A549 (cell line): ENCODE measurements at regions not wholly inside any gene's neighbourhood (a gene's known extent, or its start where the extent isn't known, plus 50 kb on each side); places are given as distances from the start of the nearest gene placed in this dataset.
A peak's percentile ranks its signal among the peaks of the same experiment; 100 is the strongest.

ENCODE experiments used
- ATAC-seq, 2 experiments: fragments of 200-7000 bp in 1 of 2; fragments of >200 bp in 1 of 2; cut with Nextera tagmentation in 1 of 2; cut with Tn5 transposase in 1 of 2; 3 replicates each; pipeline versions ENCODE4 v1.8.0 to v1.9.1; 2018 to 2020; ENCODE audit warnings: mild to moderate bottlenecking in 1 of 2, moderate library complexity in 1 of 2
- CTCF ChIA-PET: fragments of 300-600 bp; sonication (Branson Sonifier 250); formaldehyde crosslinking; extraction: SDS; loops from one replicate; lab custom pipeline; 2021; ENCODE audit warnings: antibody characterized with exemption, inconsistent platforms; lab: Yijun Ruan, JAX
- POLR2A ChIA-PET: fragments of 350-600 bp; formaldehyde crosslinking; extraction: SDS; loops from one replicate; lab custom pipeline; 2021; ENCODE audit warnings: antibody characterized with exemption, inconsistent platforms; lab: Yijun Ruan, JAX
- DNase-seq, 2 experiments: peaks; one replicate each; pipeline versions ENCODE4 v3.0.0 to v3.0.0-alpha.2; 2011 to 2016; ENCODE audit warnings: low read depth in 1 of 2, low spot score in 1 of 2
- FAIRE-seq: peaks from 2 replicates; lab custom pipeline; 2011; peaks lifted over from hg19 to GRCh38; lab: Jason Lieb, UNC
- H3K27ac ChIP-seq, 2 experiments: fragments of >200 bp; sonication (Bioruptor Twin); formaldehyde crosslinking; 3 replicates each; pipeline ENCODE4 v1.5.1; 2016 to 2017
- H3K4me1 ChIP-seq: fragments of >200 bp; sonication (Bioruptor Twin); formaldehyde crosslinking; 3 replicates; pipeline ENCODE4 v1.6.1; 2016
- H3K4me2 ChIP-seq: fragments of >200 bp; sonication (Bioruptor Twin); formaldehyde crosslinking; 3 replicates; pipeline ENCODE4 v1.6.1; 2016
- H3K4me3 ChIP-seq: fragments of >200 bp; sonication (Bioruptor Twin); formaldehyde crosslinking; 3 replicates; pipeline ENCODE4 v1.5.1; 2016
- H3K9me3 ChIP-seq: fragments of >200 bp; sonication (Bioruptor Twin); formaldehyde crosslinking; 3 replicates; pipeline ENCODE4 v1.6.1; 2016
- ATOH8 ChIP-seq: fragments of 250-450 bp; sonication (Bioruptor Pico); IDR thresholded peaks from 2 replicates; pipeline ENCODE4 v1.5.0; 2020; ENCODE audit warnings: low read depth, mild to moderate bottlenecking, moderate library complexity
- BCL3 ChIP-seq: fragments of >200 bp; sonication (Bioruptor Twin); formaldehyde crosslinking; IDR thresholded peaks from 3 replicates; pipeline ENCODE4 v1.6.1; 2016
- BHLHE40 ChIP-seq: IDR thresholded peaks from 2 replicates; pipeline ENCODE4 v1.6.1; 2012; ENCODE audit warnings: low read depth, low read length, inconsistent platforms
- CHD2 ChIP-seq: fragments of 150-350 bp; IDR thresholded peaks from 2 replicates; pipeline ENCODE4 v1.6.1; 2014; ENCODE audit warnings: low read length; ENCODE audit not compliant: partially characterized antibody
- EHMT2 ChIP-seq: fragments of 200-600 bp; sonication (generic); IDR thresholded peaks from 2 replicates; pipeline ENCODE4 v1.6.1; 2016; ENCODE audit warnings: antibody characterized with exemption, low read depth, mild to moderate bottlenecking, moderate library complexity
- FOXS1 ChIP-seq: fragments of 250-450 bp; sonication (Bioruptor Pico); IDR thresholded peaks from 2 replicates; pipeline ENCODE4 v1.5.0; 2020; ENCODE audit warnings: mild to moderate bottlenecking, moderate library complexity
- HEYL ChIP-seq: fragments of 250-450 bp; sonication (Bioruptor Pico); IDR thresholded peaks from 2 replicates; pipeline ENCODE4 v1.8.0; 2021; ENCODE audit warnings: mild to moderate bottlenecking, moderate library complexity
- HMGXB4 ChIP-seq: fragments of 250-450 bp; sonication (Bioruptor Pico); IDR thresholded peaks from 2 replicates; pipeline ENCODE4 v1.5.0; 2021; ENCODE audit warnings: mild to moderate bottlenecking, moderate library complexity, borderline replicate concordance
- MAFK ChIP-seq: fragments of 450-650 bp; IDR thresholded peaks from 2 replicates; pipeline ENCODE4 v1.6.1; 2014; ENCODE audit not compliant: partially characterized antibody
- MAZ ChIP-seq: fragments of 150-350 bp; IDR thresholded peaks from 2 replicates; pipeline ENCODE4 v1.6.1; 2014; ENCODE audit warnings: antibody characterized with exemption, low read depth, low read length, borderline replicate concordance
- NR3C1 ChIP-seq: fragments of >200 bp; sonication (Bioruptor Twin); formaldehyde crosslinking; IDR thresholded peaks from 3 replicates; pipeline ENCODE4 v1.6.1; 2017
- PBX3 ChIP-seq: IDR thresholded peaks from 2 replicates; pipeline ENCODE4 v1.6.1; 2012
- RARB ChIP-seq: fragments of 250-450 bp; sonication (Bioruptor Pico); IDR thresholded peaks from 2 replicates; pipeline ENCODE4 v1.8.0; 2021; ENCODE audit warnings: mild to moderate bottlenecking, moderate library complexity
- REST ChIP-seq: fragments of 200-600 bp; sonication (generic); IDR thresholded peaks from 2 replicates; pipeline ENCODE4 v1.6.1; 2016; ENCODE audit warnings: antibody characterized with exemption, mild to moderate bottlenecking, moderate library complexity
- TFCP2L1 ChIP-seq: fragments of 250-450 bp; sonication (Bioruptor Pico); IDR thresholded peaks from 2 replicates; pipeline ENCODE4 v1.5.0; 2021; ENCODE audit warnings: mild to moderate bottlenecking
- WGBS: methylation state at CpG from one replicate; pipeline ENCODE4 v1.1.6; 2017; ENCODE audit errors: missing lambda C conversion rate; 5-methylcytosine and 5-hydroxymethylcytosine counted together

GRCh38 chr6:51505434-51505833, 582.0 kb downstream of the PKHD1 start (continued):
- TF ChIP-seq PBX3 (no peak), FOXS1 (CRISPR knock-in tag) (no peak), HEYL (no peak), RARB (no peak), HMGXB4 (CRISPR knock-in tag) (no peak)

- no peak overlapping the region for H3K4me2 ChIP-seq
- H3K4me3 ChIP-seq, result no peak overlapping the region
- ATAC-seq, result no peak
- H3K9me3 ChIP-seq, result no peaks in the 10 kb centered on the region
- H3K27ac ChIP-seq, result no peak overlapping the region
- WGBS, result 36% methylated on average over 5 of the region's 5 CpGs
- CTCF ChIA-PET, result no interaction called here
- TF ChIP-seq TFCP2L1 (CRISPR knock-in tag), result no peak
- TF ChIP-seq FOXS1 (CRISPR knock-in tag), result no peak
- no peak for TF ChIP-seq MAZ
- peak; percentile 40 for TF ChIP-seq MAFK
- TF ChIP-seq RARB, result no peak
- TF ChIP-seq, all 56 proteins: peak for 1
- POLR2A ChIA-PET, result no interaction called here
- no peaks in the 10 kb centered on the region for H3K4me1 ChIP-seq
- DNase-seq (no peak), FAIRE-seq (no peak)
Measured at GRCh38 chr6:51509597-51509996, 577.8 kb downstream of the PKHD1 start.

- DNase-seq (no peak), ATAC-seq (no peak), FAIRE-seq (no peak)
- ChIA-PET CTCF (no interaction called here), POLR2A (no interaction called here)
- Histone ChIP-seq H3K9me3 (no peaks in the 10 kb centered on the region), H3K4me3 (no peak overlapping the region), H3K4me2 (no peak overlapping the region), H3K4me1 (no peaks in the 10 kb centered on the region), H3K27ac (no peak overlapping the region)
- TF ChIP-seq EHMT2, result no peak
- no peak for TF ChIP-seq ATOH8 (CRISPR knock-in tag)
- no peak for TF ChIP-seq BCL3
- no peak for TF ChIP-seq NR3C1
- TF ChIP-seq REST, result no peak
- no peak for TF ChIP-seq BHLHE40
- no peak for TF ChIP-seq CHD2
Measured at GRCh38 chr6:51511081-51511480, 576.3 kb downstream of the PKHD1 start.
